ENCODE measurements at regions not wholly inside any gene's neighbourhood (a gene's known extent, or its start where the extent isn't known, plus 50 kb on each side); places are given as distances from the start of the nearest gene placed in this dataset.
"Not testable (repeated sequence)": the region's sequence is repeated elsewhere in the genome, so short reads cannot be mapped to it uniquely, and the experiment has no call there.

DNA sequence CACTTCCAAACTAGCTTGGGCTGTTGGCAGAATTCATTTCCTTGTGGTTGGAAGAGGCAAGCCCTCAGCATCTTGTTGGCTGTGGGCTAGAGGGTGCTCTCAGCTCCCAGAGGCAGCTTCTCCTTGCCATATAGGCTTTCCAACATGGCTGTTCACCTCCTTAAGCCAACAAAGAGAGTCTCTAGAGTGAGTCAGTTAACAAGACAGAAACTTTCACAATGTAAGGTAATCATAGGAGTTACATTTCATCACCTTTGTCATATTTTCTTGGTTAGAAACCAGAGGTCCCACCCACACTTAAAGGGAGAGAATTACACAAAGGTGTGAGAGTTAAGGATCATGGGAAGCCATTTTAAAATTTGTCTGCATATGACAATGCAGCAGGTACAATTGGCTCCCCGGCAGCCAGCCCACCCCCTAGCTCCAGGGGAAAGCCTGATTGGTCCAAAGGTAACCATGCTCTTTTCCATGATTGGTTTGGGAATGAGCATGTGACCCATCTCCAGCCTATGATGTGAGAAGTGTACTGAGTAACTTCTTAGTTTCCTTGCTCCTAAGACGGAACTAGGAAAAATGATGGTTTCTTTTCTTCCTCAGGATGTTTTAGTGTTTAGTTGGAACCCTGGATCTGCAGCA lies 109.8 kb upstream of the MSX2 start:
- DNase-seq = no peak

DNA sequence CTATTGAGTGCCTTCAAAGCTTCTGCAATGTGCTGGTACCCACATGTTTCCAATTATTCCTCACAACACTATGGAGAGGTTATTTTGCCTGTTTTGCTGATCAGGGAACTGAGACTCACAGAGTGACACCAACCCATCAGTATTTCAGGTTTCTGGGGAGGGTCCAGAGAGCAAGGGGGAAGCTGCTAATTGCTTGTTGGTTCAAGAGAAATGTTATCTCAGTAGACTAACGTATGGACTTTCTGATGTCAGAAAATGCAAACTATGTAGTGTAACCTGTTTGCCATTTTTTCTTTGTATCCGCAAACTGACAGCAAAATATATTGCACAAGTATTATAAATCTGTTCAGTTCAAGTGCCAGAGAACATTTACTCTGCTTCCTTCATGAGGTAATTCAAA lies 108.3 kb upstream of the MSX2 start:
- no peak for DNase-seq

DNA sequence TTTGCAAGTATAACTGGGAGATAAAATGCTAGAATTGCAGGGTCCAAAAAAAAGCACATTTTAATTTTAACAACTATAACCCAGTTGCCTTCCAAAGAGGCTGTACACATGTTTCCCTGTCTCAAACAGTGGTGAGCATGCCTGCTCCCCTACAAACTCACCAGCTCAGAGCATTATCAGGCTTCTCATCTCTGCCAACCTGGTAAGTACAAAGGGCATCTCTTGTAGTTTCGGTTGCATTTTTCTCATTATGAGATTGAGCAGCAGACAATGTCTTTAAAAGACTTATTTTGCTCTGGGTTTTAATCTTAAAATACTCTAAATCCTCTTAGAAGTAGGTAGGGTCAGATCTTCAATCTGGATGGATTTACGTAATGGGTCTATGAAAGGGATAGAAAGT lies 107.1 kb upstream of the MSX2 start:
- DNase-seq = no peak

DNA sequence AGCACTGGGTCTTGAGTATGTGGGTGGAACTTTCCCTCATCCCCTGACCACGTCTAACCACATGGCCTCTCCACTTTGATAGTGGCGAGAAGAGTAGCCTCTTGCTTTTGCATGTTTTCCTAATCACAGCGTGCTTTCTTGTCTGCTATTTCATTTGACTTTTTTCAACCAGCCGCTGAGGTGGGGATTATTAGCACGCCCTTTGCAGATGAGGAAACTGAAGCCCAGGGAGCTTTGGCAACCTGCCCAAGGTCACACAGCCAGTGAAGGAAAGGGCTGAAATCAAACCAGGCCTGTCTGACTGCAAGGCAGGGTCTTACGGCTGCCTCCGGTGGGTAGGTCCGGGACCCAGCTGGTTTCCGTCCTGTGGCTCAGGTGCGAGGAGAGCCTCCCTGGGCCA lies 106.5 kb upstream of the MSX2 start:
- DNase-seq = no peak

DNA sequence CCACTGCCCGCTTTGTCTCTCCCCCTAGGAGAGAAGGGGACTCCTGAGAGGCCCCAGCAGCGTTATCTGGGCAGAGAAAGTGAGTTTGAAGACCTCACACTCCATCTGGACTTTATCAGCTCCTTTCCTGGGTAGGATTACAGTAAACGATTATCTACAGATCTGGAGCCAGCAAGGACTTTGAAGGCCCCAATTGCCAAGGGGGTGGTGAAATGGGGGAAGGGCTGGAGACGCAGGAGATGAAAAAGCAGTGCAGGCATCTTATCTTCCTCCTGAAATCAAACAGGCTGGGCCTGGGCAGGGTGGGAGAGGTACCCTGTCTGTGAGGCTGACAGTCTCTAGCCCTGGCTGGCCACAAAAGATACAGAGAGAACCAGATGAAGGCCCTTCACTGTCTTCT lies 105.8 kb upstream of the MSX2 start:
- no peak for DNase-seq

GRCh38 chr5:174622067-174622466 lies 102.3 kb upstream of the MSX2 start:
- DNase-seq = no peak

DNA sequence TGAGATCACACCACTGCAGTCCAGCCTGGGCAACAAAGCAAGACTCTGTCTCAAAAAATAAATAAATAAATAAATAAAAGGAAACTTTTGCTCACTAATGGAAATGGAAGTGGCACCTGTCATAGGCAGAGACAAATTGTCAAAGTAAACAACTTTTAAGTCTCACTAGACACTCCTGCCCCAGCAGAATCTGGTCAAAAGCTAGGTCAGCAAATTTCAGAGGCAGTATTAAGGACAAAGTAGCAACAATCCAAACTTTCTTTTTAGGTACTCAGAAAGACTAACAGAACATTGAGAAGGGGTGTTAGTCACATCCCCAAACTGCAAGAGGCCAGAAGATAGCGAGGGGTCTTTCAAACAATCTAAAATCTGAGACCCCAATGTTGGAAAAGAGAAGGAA lies 101.4 kb upstream of the MSX2 start:
- DNase-seq = no peak

GRCh38 chr5:174623433-174624019 lies 100.9 kb upstream of the MSX2 start:
- no peak for DNase-seq

GRCh38 chr5:174624733-174625522 lies 99.5 kb upstream of the MSX2 start:
- no peak for DNase-seq

DNA sequence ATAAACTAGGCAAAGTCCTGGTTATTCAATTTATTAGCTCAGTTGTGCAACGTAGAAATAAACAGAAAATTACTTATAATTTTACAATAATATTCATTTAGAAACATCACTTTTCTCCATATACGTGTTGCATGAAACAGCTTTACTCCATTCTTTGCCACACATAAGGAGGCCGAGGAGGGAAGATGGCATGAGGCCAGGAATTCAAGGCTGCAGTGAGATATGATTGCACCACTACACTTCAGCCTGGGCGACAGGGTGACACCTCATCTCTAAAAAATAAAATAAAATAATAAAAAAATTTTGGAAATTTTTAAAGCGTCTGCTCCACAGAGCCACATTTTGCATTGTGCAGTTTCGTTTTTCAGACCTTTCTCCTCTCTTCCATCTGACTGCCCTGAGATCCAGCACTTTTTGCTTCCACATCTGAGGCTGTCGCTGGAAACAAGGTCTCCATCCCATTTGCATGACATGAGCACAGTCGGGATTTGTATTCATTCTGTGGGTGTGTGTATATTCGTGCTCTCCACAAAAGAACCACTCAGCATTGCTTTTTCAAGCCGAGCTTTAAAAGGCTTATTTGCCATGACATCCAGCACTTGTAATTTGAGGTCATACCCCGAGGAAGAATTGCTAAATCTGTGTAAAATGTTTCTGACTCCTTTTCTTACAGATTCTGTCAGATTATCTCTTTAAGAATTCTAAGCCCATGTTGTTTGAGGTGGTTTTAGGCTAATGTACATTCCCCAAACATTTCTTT lies 98.6 kb upstream of the MSX2 start:
- DNase-seq = no peak

- no peak for DNase-seq
Measured at GRCh38 chr5:174626369-174626920, 97.9 kb upstream of the MSX2 start.

DNA sequence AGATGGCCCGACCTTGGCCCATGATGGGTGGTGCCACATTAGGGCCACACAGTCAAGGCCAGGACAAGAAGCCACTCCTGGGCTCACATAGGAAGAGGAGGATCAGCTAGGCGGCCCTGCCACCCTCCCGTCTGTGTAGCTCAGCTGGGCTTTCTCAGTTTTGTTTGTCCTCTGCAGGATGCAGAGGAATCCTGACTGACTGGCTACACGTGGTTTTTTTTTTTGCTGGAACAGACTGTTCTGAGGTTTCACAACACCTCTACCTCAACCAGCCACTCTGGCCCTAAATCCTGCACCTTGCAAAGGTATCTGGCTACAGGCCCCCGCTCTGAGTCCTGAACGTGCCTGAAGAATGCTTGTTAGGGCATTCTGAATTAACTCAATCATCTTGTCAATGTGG lies 88.3 kb upstream of the MSX2 start:
- no peak for DNase-seq

GRCh38 chr5:174642816-174643405 lies 81.5 kb upstream of the MSX2 start:
- DNase-seq = no peak

DNA sequence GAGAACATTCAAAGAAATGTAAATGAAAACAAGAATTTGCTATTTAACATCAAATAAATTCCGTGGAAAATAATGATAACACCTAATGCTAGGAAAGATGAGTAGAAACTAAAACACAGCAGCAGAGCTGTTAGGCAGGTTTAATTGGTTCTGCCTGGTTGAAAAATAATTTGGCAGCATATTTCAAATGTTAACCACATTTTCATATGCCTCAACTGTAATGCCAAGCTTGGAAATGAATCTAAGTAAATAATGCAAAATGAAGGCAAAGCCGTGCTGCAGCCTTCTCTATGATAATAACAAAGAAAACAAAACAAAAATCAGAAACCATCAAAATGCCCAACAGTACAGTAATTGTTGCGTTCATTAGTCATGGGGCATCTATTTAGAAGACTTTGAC lies 79.9 kb upstream of the MSX2 start:
- no peak for DNase-seq

GRCh38 chr5:174644923-174645322 lies 79.5 kb upstream of the MSX2 start:
- no peak for DNase-seq

DNA sequence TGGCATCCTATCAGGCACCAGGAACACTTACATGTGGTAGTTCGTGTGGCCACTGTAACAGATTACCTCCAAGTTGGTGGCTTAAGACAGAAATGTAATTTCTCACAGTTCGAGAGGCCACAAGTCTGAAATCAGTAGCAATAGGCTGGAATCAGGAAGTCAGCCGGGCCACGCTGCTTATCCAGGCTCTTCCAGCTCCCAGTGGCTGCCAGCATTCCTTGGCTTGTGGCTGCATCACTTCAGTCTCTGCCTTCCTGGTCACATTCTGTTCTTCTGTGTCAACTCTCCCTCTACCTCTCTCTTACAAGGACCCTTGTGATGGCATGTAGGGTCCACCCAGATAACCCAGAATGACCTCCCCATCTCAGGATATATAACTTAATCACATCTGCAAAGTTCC lies 78.7 kb upstream of the MSX2 start:
- DNase-seq = no peak

DNA sequence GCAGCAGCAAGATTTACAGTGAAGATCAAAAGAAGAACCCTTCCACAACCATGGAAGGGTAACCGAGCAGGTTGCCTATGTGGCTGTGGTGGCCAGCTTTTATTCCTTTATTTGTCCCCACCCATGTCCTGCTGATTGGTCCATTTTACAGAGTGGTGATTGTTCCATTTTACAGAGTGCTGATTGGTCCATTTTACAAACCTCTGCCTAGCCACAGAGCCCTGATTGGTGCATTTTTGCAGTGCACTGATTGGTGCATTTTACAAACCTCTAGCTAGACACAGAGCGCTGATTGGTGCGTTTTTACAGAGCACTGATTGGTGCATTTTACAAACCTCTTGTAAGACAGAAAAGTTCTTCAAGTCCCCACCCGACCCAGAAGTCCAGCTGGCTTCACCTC lies 75.8 kb upstream of the MSX2 start:
- not testable (repeated sequence) for DNase-seq

DNA sequence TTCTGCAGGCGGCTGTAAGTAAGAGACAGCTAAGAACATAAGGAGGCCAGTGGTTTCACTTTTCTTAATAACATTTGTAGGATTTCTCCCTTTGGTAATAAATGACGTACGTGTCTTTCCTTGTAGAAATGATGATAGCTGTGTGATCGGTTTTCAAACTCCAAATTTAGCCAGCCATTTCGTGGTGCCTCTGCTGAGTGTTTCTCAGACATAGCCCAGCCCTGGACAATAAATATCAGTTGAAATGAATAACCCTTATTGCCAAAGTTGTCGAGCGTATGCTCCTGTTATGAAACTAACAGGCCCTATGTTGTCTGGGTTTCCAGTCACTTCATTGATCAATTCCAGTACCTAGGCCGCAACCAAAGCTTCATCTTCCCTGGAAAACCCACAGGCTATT lies 75.0 kb upstream of the MSX2 start:
- no peak for DNase-seq

DNA sequence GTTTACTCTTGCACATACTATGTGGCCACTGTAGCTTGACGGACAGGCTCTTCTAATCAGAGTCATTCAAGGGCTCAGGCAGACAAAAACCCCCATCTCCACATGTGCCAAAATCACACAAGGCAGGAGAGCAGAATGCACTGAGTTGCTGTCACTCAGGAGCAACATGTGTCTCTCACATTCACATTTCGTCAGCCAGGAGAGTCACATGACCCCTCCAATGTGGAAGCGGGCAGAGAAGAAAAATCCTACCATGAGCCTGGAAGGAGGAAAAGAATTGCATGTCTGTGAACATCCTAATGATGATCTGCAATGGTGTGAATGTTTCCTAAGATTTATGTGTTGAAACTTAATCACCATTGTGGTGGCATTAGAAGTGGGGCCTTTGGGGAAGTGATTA lies 69.9 kb upstream of the MSX2 start:
- DNase-seq = no peak

DNA sequence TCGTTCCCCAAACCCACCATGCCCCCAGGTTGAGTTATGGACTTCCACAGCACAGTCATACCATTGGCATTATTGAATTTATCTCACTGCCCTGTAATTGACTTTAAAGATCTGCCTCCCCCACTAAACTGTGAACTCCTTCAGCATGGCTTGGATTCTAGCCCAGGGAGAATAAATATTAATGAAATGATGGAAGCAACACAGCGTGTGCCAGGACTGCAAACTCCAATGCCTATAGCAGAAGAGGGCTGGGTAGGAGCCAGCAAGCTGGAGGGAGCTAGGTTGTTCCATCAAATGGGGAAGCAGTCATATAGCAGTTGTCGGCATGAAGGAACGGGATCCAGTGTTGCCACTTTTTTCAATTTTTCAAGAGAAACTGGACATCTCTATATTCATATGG lies 69.0 kb upstream of the MSX2 start:
- no peak for DNase-seq

GRCh38 chr5:174664180-174664850 lies 60.1 kb upstream of the MSX2 start:
- DNase-seq = no peak

DNA sequence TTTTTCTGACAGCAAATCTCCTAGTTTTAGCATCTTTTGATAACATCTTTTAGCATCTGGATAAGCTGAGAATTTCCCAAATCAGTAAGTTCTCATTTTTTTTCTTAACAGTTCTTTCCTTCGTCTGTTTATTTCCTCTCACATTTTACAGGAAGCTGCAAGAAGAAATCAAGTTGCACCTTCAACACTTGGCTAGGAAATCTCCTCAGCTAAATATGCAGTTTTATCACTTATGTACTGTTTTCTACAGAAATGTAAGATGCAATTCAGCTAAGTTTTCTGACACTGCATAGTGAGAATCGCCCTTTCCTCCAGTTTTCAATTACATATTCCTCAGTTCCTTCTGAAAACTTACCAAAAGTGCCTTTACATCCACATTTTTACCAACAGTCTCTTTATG lies 59.0 kb upstream of the MSX2 start:
- DNase-seq = no peak

Measured in suppressor macrophage treated with lipopolysaccharide for 1 hour (primary cell).